HG03439 (cell line): ENCODE measurements at regions not wholly inside any gene's neighbourhood (a gene's known extent, or its start where the extent isn't known, plus 50 kb on each side); places are given as distances from the start of the nearest gene placed in this dataset.
"Not testable (repeated sequence)": the region's sequence is repeated elsewhere in the genome, so short reads cannot be mapped to it uniquely, and the experiment has no call there.

Source experiments
- ATAC-seq: cut with Tn5 transposase; IDR thresholded peaks from one replicate; pipeline ENCODE4 v1.9.1; 2021; ENCODE audit warnings: mild to moderate bottlenecking, moderate library complexity; ENCODE audit not compliant: unreplicated experiment

DNA sequence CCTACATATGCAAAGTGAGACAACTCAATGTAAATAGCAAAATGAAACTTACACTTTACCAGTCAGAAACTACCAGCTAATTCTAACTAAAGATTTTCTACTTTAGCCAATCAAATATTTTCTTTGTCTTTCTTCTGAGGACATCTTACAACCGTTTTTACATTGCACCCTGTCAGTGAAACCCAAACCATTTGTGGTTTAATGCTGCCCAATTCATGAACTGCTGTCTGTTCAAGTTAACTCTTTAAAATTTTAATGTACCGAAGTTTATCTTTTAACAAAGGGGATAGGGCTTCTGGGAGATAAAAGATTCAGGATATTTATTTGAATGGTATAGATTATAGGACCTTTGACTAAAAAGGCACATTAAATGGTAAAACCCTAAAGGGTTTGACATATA is 121.3 kb upstream of the HDDC2 start:
- no peak for ATAC-seq

DNA sequence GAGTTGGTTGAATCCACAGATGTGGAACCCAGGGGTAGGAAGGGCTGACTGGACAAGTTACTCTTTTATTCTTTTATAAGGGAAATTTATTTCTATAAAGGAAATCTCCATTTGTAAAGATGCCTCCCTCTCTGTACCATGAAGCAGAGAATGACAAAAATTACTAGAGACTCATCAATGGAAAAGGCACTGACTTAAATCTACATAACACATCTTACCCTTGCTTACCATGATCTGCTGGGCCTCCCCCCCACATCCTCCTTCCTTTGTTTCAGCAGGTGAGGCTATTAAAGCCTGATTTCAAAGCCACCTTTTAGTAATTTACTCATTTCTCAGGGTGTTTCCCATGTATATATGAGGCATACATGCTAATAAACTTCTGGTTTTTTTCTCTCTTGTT is 130.2 kb upstream of the HDDC2 start:
- no peak for ATAC-seq

DNA sequence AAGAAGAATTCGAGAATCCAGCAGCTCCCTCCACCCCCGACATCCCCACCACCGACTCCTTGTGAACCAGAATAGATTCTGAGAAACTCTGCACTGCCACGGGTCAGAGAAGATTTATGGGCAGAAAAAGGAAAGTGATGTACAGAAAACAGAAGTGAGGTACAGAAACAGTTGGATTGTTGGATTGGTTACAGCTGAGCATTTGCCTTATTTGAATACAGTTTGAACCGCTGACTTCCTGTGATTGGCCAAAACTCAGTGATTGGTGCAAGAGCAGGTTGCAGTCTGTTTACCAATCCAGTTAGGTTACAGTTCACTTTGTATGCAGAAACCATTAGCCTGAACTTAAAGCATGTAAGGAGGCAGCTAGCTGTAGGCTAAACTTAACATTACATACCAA is 131.2 kb upstream of the HDDC2 start:
- no peak for ATAC-seq

DNA sequence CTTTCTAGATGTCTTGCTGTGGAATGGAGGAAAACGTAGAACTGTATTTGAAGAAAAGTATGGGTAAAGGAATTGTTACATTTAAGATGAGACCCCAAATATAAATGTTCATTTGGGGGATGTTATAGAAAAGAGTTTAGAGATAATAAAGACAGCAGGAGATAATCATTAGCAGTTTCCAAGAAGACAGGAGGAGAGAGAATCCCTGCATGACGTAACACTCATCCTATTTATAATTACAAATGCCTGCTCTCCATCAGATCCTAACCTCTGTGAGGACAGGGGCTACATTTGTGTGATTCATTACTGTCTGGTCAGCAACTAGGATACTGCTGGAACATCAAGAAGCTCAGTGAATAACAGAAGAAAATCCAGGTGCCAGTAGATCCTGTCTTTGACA is 133.0 kb upstream of the HDDC2 start:
- ATAC-seq, result no peak

DNA sequence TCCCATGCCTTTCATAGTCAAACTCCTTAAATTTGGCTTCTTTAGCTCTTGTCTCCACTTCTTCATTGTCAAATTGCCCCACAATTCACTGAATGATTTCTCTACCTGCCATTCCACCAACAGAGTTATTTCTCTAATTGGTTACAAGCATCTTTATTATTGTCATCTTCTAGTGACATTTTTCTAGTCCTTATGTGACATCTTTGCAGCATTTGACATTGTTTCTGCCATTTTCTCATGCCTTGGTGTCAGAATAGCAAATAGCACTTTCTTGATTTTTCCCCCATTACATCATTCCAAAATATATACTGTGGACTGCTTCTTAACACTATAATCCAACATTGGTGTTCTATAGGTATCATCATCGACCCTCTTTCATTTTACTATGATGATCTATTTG is 137.7 kb upstream of the HDDC2 start:
- no peak for ATAC-seq

DNA sequence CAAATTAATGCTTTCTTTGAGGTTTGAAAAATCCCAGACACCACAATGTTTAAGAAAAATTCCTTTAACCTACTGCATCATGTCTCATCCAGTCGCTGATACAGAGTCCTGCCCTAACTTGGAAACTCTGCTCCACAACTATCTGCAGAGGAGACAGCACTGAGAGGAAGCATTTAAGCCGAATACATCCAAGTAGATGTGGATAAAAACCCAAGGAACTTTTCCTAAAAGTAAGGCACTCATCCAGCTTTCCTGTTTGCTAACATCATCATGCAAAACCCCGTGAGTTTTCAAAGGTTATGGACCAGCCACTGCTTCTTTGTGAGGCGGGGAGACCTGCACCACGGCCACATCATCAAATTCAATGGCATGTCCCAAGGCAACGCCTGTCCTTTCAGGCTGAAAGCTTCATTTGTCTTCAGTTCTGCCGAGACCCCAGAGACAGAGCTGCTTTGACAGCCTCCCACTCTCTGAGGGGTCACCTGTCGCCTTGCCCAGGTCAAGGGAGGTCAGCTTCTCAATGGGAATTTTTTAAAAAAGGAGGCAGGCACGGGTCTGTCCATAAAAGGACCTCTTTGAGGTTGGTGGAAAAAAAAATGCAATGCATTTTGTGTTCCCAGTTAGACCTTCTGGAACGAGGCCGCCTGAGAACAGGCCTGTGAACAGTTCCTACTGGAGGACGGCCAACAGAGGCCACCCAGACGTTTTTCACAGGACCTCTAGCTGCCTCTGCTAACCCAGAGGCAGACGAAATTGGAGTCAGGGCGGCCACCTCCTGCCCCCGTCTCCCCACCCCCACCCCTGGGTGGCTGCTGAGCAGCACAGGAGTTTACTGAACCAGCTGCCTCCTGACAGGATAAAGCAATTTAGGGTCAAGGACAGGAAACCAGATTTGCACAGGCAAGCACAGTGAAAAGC is 142.5 kb upstream of the HDDC2 start:
- ATAC-seq, result no peak

DNA sequence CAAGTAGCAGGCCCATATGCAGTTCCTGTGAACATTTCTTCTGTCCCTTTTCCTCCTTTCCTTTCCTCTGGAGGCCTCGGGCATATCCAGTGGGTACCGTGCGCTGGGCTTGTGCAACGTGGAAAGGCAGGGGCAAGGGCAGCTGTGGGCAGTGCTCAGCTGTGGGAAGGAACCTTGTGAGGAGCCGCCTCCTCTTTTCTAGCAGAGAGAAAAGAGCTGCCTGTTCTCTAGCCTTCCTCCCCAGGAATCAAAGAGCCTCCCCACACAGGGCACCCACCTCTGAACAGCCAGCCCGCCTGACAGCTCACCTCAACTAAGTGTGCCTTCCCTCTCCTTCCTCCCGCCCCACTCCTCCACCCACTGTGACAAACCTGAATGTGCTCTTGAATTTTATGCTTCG is 143.3 kb upstream of the HDDC2 start:
- ATAC-seq, result no peak

DNA sequence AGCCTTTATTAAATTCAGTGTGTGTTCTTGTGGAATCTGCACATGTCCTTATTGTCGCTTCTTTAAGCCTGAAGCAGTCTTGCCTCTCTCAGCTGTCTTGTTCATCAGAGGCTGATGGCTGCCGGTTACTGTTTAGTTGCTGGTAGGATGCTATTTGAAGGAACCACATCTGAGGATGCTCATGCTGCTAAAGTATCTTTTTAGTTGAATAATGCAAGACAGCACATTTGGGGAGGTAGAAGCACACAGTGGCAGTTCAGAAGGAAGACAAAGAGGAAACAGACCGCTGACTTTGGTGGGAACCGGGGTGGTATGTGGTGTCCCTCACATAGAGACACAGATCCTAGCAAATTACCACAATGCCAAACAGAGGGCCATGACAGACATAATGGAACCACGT is 144.2 kb upstream of the HDDC2 start:
- ATAC-seq, result no peak

DNA sequence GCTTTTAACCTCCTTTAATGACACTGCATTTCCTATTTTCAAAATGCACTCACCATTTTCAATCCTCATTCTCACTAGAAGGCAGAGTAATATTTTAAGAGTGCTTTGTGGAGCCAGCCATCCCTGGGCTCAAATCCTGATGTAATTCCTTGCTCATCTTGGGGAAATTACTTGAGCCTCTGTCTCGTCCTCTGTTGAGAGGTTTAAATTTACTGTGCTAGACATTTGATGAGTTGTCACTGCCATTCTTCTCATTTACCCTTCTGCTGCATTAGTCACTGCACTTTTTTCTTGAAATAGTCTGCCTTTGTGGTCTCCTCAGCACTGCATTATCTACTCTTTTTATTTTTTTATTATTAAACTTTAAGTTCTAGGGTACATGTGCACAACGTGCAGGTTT is 150.0 kb upstream of the HDDC2 start:
- no peak for ATAC-seq

DNA sequence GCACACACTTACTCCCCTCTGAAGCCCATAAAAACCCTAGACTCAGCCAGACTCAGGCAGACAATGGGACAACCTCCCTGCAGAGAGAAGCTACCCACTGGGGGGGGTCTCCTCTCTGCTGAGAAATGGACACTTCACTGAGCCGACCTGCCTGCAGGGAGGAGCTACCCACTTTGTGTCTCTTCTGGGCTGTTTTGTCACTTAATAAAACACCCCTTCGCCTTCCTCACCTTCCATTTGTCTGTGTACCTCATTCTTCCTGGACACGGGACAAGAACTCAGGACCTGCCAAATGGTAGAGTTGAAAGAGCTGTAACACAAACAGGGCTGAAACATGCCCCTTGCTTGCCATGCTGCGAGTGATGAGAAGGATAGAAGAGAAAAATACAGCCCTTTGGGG is 151.7 kb upstream of the HDDC2 start:
- no peak for ATAC-seq

DNA sequence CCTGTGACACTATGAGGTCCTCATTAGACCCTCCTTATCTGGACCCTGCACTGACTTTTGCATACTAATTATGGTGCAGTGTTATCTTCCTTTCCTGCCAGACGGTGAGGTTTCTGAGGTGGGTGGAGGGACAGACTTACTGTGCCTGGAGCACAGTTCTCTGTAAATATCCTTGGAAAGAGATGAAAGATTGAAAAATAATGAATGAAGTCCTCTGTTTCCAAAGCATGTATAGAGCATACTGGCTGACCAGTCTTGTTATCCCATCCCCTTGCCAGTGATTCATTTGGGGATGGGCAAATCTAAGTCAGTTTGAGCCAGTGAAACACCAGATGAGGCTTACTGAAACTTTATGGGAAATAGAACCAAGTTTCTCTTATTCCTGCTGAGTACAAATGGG is 152.6 kb upstream of the HDDC2 start:
- ATAC-seq, result no peak

DNA sequence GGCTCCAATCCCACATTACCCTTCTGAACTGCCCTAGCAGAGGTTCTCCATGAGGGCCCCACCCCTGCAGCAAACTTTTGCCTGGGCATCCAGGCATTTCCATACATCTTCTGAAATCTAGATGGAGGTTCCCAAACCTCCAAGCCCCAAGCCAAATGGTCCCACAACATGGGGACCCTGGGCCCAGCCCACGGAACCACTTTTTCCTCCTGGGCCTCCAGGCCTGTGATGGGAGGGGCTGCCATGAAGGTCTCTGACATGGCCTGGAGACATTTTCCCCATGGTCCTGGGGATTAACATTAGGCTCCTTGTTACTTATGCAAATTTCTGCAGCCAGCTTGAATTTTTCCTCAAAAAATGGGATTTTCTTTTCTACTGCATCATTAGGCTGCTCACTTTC is 156.7 kb upstream of the HDDC2 start:
- ATAC-seq, result not testable (repeated sequence)

DNA sequence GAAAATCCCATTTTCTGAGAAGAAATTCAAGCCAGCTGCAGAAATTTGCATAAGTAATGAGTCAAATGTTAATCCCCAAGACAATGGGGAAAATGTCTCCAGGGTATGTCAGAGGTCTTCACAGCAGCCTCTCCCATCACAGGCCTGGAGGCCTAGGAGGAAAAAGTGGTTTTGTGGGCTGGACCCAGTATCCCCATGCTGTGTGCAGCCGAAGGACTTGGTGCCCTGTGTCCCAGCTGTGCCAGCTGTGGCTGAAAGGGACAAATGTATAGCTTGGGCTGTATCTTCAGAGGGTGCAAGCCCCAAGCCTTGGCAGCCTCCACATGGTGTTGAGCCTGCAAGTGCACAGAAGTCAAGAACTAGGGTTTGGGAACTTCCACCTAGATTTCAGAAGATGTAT is 163.6 kb upstream of the HDDC2 start:
- ATAC-seq, result not testable (repeated sequence)

DNA sequence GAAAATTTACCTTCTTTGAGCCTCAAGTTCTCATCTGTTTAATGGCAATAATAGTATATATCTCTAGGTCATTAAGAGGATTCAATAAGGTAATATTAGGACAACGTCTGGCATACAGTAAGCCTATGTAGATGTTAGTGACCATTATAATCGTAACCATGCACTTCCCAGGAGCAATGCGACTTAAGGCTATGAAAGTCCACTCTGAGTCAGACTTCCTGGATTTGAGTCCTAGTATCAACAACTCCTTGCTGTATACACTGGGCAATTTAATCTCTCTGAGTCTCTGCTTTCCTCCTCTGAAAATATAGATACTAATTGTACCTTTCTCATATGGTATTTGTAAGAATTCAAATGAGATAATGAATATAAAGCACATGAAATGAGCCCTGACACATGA is 168.1 kb upstream of the HDDC2 start:
- no peak for ATAC-seq

DNA sequence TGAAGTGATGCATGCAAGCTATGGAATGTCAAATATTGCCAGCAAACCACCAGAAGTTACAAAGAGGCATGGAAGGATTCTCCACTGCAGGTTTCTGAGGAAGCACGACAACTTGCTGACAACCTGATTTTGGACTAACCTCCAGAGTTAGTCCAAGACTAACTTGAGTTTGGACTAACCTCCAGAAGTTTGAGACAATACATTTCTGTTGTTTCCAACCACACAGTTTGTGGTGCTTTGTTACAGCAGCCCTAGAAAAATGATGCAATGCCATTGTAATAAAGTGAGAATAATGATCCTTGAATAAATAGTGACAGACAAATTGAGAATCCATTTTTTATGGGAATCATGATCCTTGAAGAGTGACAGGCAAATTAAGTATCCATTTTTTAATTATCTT is 169.9 kb upstream of the HDDC2 start:
- no peak for ATAC-seq

DNA sequence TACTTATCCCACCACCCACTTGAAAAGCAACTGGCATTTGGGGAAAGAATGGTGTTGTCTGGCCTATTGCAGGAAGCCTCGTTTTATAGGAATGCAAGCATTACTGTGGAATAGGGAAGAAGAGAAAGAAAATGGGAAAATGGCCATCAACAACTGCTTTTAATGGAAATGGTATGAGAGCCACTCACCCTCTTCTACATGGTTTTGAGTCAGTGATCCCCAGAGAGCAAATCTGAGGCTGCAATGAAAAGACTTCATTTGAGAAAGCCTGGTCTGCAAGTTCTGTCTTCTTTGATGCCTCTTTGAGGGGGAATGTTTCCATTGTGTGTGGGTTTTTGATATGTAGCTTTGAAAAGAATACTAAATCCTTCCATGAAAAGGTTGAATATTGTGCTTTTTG is 172.3 kb upstream of the HDDC2 start:
- ATAC-seq, result no peak

DNA sequence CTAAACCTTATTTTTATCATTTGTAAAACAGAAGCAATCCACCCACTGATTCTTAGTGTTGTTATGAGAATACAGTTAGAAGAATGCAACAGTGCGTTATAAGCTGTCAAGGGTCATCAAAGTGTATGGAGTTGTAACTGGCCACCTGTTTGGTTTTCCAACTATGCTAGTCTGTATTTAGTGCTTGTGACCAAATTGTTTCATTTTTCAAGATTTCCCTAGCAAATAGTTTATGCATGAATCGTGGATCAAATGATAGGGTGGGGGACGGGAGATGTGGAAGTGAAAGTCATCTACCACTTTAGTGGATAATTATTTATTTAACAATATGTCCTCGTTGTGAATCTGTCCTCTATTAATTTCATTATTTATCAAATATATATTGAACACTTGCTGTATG is 175.4 kb upstream of the HDDC2 start:
- no peak for ATAC-seq

DNA sequence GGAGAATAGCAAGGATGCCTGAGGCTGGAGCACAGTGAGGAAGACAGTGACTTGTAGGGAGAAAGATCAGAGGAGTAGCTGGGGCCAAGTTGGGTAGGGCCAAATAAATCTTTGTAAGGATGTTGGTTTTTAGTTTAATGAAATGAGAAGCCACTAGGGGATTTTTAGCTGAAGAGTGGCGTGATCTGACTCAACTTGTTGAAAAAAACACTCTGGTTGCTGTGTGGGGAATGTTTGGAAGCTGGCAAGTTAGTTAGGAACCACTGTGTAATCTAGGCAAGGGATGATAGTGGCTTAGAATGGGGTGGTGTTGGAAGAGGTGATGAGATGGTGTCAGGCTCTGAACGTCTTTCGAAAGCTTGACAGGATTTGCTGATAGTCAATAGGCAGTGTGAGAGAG is 176.1 kb upstream of the HDDC2 start:
- ATAC-seq, result no peak

DNA sequence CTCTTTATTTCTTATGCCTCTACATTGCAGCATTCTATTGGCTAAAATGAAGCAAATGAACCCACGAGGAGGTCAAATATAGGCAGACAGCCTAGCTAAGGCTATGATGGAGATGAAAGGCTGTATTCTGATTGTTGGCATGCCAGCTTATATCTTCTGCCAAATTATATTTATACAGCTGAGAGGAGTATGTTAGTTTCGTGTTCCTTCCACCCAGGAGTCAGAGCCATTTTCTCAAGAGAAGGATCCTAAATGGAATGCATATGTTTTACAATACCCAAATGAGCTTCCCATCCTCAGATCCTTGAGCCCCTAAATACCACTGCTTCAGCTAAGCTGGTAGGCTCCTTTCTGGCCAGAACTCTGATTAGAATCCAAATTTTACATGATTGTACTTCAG is 178.4 kb upstream of the HDDC2 start:
- no peak for ATAC-seq

DNA sequence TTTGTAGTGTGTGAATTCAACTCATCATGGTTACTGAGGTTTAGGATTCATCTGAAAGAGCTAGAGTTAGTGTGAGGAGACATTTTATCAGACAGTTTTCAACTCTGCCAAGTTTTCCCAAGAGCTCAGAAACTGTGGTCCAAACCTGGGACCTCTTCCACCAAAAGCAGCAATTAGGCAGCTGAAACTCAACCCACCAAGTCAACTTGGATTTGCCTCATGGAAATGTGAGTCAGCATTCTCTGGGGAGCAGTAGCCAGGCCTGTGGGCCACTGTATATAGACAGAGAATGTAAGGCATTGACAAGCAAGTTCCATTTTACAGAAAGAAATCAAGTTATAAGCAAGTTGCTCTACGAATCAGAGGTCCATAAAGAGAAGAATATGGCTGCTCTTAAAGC is 178.8 kb upstream of the HDDC2 start:
- ATAC-seq, result no peak

DNA sequence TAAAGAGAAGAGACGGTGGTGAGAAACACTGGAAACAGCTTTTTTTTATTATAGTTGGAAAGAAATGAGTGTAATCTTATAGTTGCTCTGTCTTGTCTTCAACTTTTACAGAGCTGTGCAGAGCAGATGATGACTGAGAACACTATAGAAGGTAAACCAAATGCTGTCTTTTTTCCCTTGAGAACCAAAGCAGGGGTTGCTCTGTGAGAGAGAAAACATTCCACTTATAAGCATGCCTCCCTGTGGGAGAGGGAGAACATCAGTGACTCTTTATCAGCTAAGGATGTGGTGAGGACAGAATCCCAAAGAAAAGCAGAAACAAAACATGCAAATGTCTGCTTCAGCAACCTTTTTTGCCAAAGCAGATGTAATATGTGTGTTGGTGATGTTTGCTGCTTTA is 179.3 kb upstream of the HDDC2 start:
- ATAC-seq, result no peak

DNA sequence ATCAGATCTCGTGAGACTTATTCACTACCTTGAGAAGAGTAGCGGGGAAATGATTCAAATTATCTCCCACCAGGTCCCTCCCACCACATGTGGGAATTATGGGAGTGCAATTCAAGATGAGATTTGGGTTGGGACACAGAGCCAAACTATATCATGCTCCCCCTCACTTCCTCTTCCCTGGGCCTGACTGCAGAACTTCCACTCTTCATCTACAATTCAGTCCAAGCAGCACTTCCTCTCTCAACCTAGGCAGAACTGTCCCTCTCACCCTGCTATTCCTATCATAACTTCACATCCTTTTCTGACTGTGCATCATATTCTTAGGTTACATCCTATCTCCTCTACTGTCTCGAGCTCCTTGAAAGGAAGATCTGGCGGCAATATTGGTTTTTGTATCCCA is 184.0 kb upstream of the HDDC2 start:
- no peak for ATAC-seq

DNA sequence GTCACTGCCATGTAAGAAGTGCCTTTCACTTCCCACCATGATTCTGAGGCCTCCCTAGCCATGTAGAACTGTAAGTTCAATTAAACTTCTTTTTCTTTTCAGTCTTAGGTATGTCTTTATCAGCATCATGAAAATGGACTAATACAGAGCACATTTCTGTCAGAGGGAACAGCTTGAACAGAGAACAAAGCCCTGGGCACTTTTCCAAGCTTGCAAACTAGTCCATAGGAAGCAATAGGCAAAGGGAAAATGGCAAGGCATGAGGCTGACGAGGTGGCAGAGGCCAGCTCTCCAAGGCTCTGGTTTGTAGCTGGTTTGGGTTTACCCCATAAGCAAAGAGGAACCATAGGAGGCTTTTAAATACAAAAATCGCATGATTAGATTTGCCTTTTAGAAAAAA is 185.1 kb upstream of the HDDC2 start:
- no peak for ATAC-seq
